ENCODE measurements at regions not wholly inside any gene's neighbourhood (a gene's known extent, or its start where the extent isn't known, plus 50 kb on each side); places are given as distances from the start of the nearest gene placed in this dataset.

GRCh38 chr2:16184341-16184890 lies 244.1 kb downstream of the MYCN start:
- no peaks in the 10 kb centered on the region; the same call in 1 of the 2 replicates for H3K9me3 ChIP-seq
- ChIA-PET POLR2A (no interaction called here), CTCF (interaction anchor here (1.9 kb wide), 1 partner anchor 303 kb away, joined by 6 read pairs; no protein-coding TSS in a partner anchor)
- peaks cover 0 to 51% of the 10 kb centered on the region in 2 experiments; a peak in 1 of 4 replicates for H3K4me1 ChIP-seq (ENCODE audit: control insufficient read depth in 1 of 2, insufficient read depth in 2 of 2, low read depth in 1 of 2, low read length in 1 of 2)
- no peaks in the 10 kb centered on the region for H3K27me3 ChIP-seq (ENCODE audit: insufficient read depth)
- no peaks in the 10 kb centered on the region for H3K36me3 ChIP-seq (replicated peaks in 1 of 2; ENCODE audit: control insufficient read depth in 1 of 2, insufficient read depth in 2 of 2, low read length in 1 of 2)
- no peak overlapping the region for H3K9ac ChIP-seq
- no peak overlapping the region for H3K27ac ChIP-seq (ENCODE audit: low read depth in 2 of 2, low read length in 1 of 2)
- no peak overlapping the region for H2AFZ ChIP-seq (ENCODE audit: low read depth)
- H3K4me3 ChIP-seq (ENCODE audit: low read depth in 2 of 2, low read length in 1 of 2): no peak overlapping the region
- H3F3A ChIP-seq (replicated peaks; ENCODE audit: insufficient read depth): no peaks in the 10 kb centered on the region
- 18% methylated on average over 4 of the region's 4 CpGs for WGBS (ENCODE audit: low lambda C conversion rate)
- DNase-seq: no peak
- no peaks in the 10 kb centered on the region for H4K20me1 ChIP-seq (ENCODE audit: insufficient read depth)
- TF ChIP-seq TCF12 (IDR thresholded peaks at IDR 0.05): no peak
- no peak for TF ChIP-seq JUND (IDR thresholded peaks at IDR 0.05)
- TF ChIP-seq POLR2AphosphoS5 (IDR thresholded peaks at IDR 0.05; ENCODE audit: low read depth, low read length): no peak
- no peak for TF ChIP-seq GATA2 (CRISPR knock-in tag; IDR thresholded peaks at IDR 0.05)
- no peak for TF ChIP-seq MXI1 (IDR thresholded peaks at IDR 0.05; ENCODE audit: low read depth, low read length)
- no peak for TF ChIP-seq RFX5 (IDR thresholded peaks at IDR 0.05; ENCODE audit: low read length)
- no peak for TF ChIP-seq NRF1 (IDR thresholded peaks at IDR 0.05; ENCODE audit: low read depth, low read length)
- TF ChIP-seq FOXM1 (IDR thresholded peaks at IDR 0.05; ENCODE audit: low read depth): no peak
- TF ChIP-seq EP300 (IDR thresholded peaks at IDR 0.05; ENCODE audit: borderline replicate concordance in 1 of 2, low read depth in 1 of 2, low read length in 1 of 2): no peak
- TF ChIP-seq SIN3A (IDR thresholded peaks at IDR 0.05; ENCODE audit: borderline replicate concordance, low read depth, low read length): no peak
- no peak for TF ChIP-seq TAF1 (IDR thresholded peaks at IDR 0.05; ENCODE audit: borderline replicate concordance, low read depth, low read length)
- no peak for TF ChIP-seq CHD2 (IDR thresholded peaks at IDR 0.05; ENCODE audit: low read length, partially characterized antibody)
- TF ChIP-seq USF2 (IDR thresholded peaks at IDR 0.05; ENCODE audit: borderline replicate concordance, low read depth, low read length): no peak
- no peak for TF ChIP-seq RAD21 (IDR thresholded peaks at IDR 0.05; ENCODE audit: low read length)
- TF ChIP-seq MEF2A (IDR thresholded peaks at IDR 0.05; ENCODE audit: borderline replicate concordance, low read depth): no peak
- no peak for TF ChIP-seq MAX (IDR thresholded peaks at IDR 0.05; ENCODE audit: low read depth)
- TF ChIP-seq RXRA (IDR thresholded peaks at IDR 0.05; ENCODE audit: borderline replicate concordance, low read depth): no peak
- no peak for TF ChIP-seq EZH2phosphoT487 (IDR thresholded peaks at IDR 0.05; ENCODE audit: borderline replicate concordance, low read depth)
- no peaks in the 10 kb centered on the region for H3K9me2 ChIP-seq
- no peaks in the 10 kb centered on the region for H3K79me2 ChIP-seq (ENCODE audit: insufficient read depth)
- no peak overlapping the region for H3K4me2 ChIP-seq

GRCh38 chr2:16183345-16183744 lies 243.0 kb downstream of the MYCN start:
- TF ChIP-seq JUND (IDR thresholded peaks at IDR 0.05) (no peak), MEF2A (IDR thresholded peaks at IDR 0.05; ENCODE audit: borderline replicate concordance, low read depth) (no peak), TEAD4 (IDR thresholded peaks at IDR 0.05; ENCODE audit: borderline replicate concordance, insufficient read depth) (no peak), RCOR1 (IDR thresholded peaks at IDR 0.05; ENCODE audit: low read length) (no peak), RXRA (IDR thresholded peaks at IDR 0.05; ENCODE audit: borderline replicate concordance, low read depth) (no peak), RAD21 (IDR thresholded peaks at IDR 0.05; ENCODE audit: low read length) (no peak), TAF1 (IDR thresholded peaks at IDR 0.05; ENCODE audit: borderline replicate concordance, low read depth, low read length) (no peak), USF1 (IDR thresholded peaks at IDR 0.05; ENCODE audit: borderline replicate concordance, low read depth) (no peak)
- ChIA-PET POLR2A (no interaction called here), CTCF (interaction anchor here (1.9 kb wide), 1 partner anchor 304 kb away, joined by 6 read pairs; no protein-coding TSS in a partner anchor)
- WGBS (ENCODE audit: low lambda C conversion rate): 64% methylated on average over 3 of the region's 3 CpGs
- Histone ChIP-seq H3K9me3 (no peaks in the 10 kb centered on the region; the same call in 1 of the 2 replicates), H3K27me3 (ENCODE audit: insufficient read depth) (no peaks in the 10 kb centered on the region), H3K36me3 (replicated peaks in 1 of 2; ENCODE audit: control insufficient read depth in 1 of 2, insufficient read depth in 2 of 2, low read length in 1 of 2) (no peaks in the 10 kb centered on the region), H3K4me2 (no peak overlapping the region), H4K20me1 (ENCODE audit: insufficient read depth) (no peaks in the 10 kb centered on the region), H3K27ac (ENCODE audit: low read depth in 2 of 2, low read length in 1 of 2) (no peak overlapping the region), H3K4me3 (ENCODE audit: low read depth in 2 of 2, low read length in 1 of 2) (no peak overlapping the region), H3K79me2 (ENCODE audit: insufficient read depth) (no peaks in the 10 kb centered on the region), H3F3A (replicated peaks; ENCODE audit: insufficient read depth) (no peaks in the 10 kb centered on the region), H3K4me1 (ENCODE audit: control insufficient read depth in 1 of 2, insufficient read depth in 2 of 2, low read depth in 1 of 2, low read length in 1 of 2) (peaks cover 0 to 42% of the 10 kb centered on the region in 2 experiments; a peak in 1 of 4 replicates), H3K9me2 (no peaks in the 10 kb centered on the region), H3K9ac (no peak overlapping the region), H2AFZ (ENCODE audit: low read depth) (no peak overlapping the region)
- DNase-seq: no peak
